Ishikawa (cell line): ENCODE measurements at regions not wholly inside any gene's neighbourhood (a gene's known extent, or its start where the extent isn't known, plus 50 kb on each side); places are given as distances from the start of the nearest gene placed in this dataset.

Source experiments
- CEBPB ChIP-seq: IDR thresholded peaks from 2 replicates; pipeline ENCODE4 v1.6.1; 2012
- CREB1 ChIP-seq: IDR thresholded peaks from 2 replicates; pipeline ENCODE4 v1.6.1; 2012; ENCODE audit warnings: low read depth
- EGR1 ChIP-seq: IDR thresholded peaks from 2 replicates; pipeline ENCODE4 v1.6.1; 2012
- EP300 ChIP-seq: IDR thresholded peaks from 2 replicates; pipeline ENCODE4 v1.6.1; 2012; ENCODE audit warnings: borderline replicate concordance
- FOXM1 ChIP-seq: IDR thresholded peaks from 2 replicates; pipeline ENCODE4 v1.6.1; 2012; ENCODE audit warnings: low read depth, borderline replicate concordance
- NFIC ChIP-seq: IDR thresholded peaks from 2 replicates; pipeline ENCODE4 v1.6.1; 2012
- RAD21 ChIP-seq: IDR thresholded peaks from 2 replicates; pipeline ENCODE4 v1.6.1; 2012; ENCODE audit warnings: low read depth
- TAF1 ChIP-seq: IDR thresholded peaks from 2 replicates; pipeline ENCODE4 v1.6.1; 2012; ENCODE audit warnings: low read depth, mild to moderate bottlenecking
- TCF12 ChIP-seq: IDR thresholded peaks from 2 replicates; pipeline ENCODE4 v1.6.1; 2012; ENCODE audit warnings: low read depth
- TEAD4 ChIP-seq: IDR thresholded peaks from 2 replicates; pipeline ENCODE4 v1.6.1; 2012
- YY1 ChIP-seq: IDR thresholded peaks from 2 replicates; pipeline ENCODE4 v1.6.1; 2012; ENCODE audit warnings: low read depth
- ZBTB7A ChIP-seq: IDR thresholded peaks from 2 replicates; pipeline ENCODE4 v1.6.1; 2012; ENCODE audit warnings: low read depth
- TF ChIP-seq, protein P1 (sequence below): IDR thresholded peaks from 2 replicates; pipeline ENCODE4 v1.6.1; 2012
- TF ChIP-seq, protein P2 (sequence below): IDR thresholded peaks from 2 replicates; pipeline ENCODE4 v1.6.1; 2012
- TF ChIP-seq, protein P3 (sequence below): IDR thresholded peaks from 2 replicates; pipeline ENCODE4 v1.6.1; 2012; ENCODE audit warnings: low read depth, mild to moderate bottlenecking

- TF ChIP-seq, protein P1, sequence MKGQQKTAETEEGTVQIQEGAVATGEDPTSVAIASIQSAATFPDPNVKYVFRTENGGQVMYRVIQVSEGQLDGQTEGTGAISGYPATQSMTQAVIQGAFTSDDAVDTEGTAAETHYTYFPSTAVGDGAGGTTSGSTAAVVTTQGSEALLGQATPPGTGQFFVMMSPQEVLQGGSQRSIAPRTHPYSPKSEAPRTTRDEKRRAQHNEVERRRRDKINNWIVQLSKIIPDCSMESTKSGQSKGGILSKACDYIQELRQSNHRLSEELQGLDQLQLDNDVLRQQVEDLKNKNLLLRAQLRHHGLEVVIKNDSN, result no peak
- TF ChIP-seq, protein P2, sequence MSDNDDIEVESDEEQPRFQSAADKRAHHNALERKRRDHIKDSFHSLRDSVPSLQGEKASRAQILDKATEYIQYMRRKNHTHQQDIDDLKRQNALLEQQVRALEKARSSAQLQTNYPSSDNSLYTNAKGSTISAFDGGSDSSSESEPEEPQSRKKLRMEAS, result no peak
Measured at GRCh38 chr7:26042237-26042636, 109.8 kb upstream of the NFE2L3 start.

DNA sequence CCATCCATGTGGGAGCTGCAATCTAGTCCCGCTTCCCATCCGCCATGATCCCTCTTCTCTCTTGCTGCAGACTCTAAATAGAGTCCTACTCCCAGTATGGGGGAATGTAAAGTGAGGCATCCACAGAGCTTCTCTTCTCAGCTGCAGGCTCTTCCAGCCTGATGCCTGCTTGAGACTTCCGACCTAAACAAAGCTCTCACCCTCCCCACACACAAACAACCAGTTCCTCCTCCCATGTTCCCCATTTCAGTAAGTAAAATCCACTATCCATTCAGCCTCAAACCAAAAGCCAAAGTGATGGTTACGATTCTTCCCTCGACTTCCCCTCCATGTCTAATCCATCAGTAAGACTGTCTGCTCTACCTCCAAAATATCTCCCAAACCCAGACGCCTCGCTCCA, 108.2 kb upstream of the NFE2L3 start:
- TF ChIP-seq NFIC (no peak), FOXM1 (no peak), TAF1 (no peak), TCF12 (no peak), ZBTB7A (no peak), YY1 (no peak)
- TF ChIP-seq, protein P2, result no peak
- TF ChIP-seq, protein P3, sequence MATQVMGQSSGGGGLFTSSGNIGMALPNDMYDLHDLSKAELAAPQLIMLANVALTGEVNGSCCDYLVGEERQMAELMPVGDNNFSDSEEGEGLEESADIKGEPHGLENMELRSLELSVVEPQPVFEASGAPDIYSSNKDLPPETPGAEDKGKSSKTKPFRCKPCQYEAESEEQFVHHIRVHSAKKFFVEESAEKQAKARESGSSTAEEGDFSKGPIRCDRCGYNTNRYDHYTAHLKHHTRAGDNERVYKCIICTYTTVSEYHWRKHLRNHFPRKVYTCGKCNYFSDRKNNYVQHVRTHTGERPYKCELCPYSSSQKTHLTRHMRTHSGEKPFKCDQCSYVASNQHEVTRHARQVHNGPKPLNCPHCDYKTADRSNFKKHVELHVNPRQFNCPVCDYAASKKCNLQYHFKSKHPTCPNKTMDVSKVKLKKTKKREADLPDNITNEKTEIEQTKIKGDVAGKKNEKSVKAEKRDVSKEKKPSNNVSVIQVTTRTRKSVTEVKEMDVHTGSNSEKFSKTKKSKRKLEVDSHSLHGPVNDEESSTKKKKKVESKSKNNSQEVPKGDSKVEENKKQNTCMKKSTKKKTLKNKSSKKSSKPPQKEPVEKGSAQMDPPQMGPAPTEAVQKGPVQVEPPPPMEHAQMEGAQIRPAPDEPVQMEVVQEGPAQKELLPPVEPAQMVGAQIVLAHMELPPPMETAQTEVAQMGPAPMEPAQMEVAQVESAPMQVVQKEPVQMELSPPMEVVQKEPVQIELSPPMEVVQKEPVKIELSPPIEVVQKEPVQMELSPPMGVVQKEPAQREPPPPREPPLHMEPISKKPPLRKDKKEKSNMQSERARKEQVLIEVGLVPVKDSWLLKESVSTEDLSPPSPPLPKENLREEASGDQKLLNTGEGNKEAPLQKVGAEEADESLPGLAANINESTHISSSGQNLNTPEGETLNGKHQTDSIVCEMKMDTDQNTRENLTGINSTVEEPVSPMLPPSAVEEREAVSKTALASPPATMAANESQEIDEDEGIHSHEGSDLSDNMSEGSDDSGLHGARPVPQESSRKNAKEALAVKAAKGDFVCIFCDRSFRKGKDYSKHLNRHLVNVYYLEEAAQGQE, result no peak
- TF ChIP-seq, protein P1, result no peak

DNA sequence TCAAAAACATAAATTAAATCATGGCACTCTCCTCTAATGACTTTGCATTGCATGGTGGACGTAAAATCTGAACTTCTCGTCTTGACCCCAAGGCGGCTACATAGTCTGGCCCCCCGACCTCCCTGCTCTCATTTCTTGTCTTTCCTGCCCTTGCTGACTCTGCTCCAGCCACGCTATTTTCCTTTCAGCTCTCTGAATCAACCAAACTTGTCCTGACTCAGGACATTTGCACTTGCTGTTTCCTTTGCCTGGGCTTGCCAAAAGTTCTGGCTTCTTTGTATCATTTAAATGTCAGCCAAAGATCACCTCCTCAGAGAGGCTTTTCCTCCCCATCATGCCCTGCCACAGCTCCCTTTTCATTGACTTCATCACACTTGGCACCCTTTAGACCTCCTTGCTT, 107.7 kb upstream of the NFE2L3 start:
- no peak for TF ChIP-seq TAF1
- no peak for TF ChIP-seq CREB1
- TF ChIP-seq TEAD4, result no peak
- TF ChIP-seq, protein P2, result no peak
- no peak for TF ChIP-seq NFIC
- TF ChIP-seq EGR1, result no peak
- TF ChIP-seq, protein P1, result no peak
- TF ChIP-seq EP300, result no peak
- no peak for TF ChIP-seq CEBPB
- no peak for TF ChIP-seq YY1
- TF ChIP-seq ZBTB7A, result no peak
- TF ChIP-seq FOXM1, result no peak
- TF ChIP-seq, protein P3, result no peak
- no peak for TF ChIP-seq RAD21
- no peak for TF ChIP-seq TCF12

DNA sequence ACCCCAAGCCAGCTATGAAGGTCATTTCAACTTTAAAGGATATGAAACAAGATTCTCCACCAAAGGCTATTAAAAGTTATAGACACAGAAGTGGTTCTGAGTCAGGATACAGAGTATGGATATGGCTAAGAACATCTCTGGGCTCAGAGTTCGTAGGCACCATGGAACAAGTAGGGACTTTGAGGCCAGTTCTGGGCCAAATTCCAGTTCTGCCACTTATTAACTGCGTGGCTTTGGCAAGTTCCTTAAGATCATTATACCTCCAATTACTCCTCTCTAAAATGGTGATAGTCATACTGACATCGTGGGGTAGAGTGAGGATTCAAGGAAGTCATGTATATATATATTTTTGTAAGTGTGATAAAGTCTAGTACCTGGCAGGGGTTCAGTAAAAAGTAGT, 105.8 kb upstream of the NFE2L3 start:
- TF ChIP-seq ZBTB7A (no peak), TEAD4 (no peak), CREB1 (no peak), YY1 (no peak), TCF12 (no peak)
- TF ChIP-seq, protein P1, result no peak

- TF ChIP-seq TCF12 (no peak), EGR1 (no peak), CREB1 (no peak), NFIC (no peak), TAF1 (no peak), TEAD4 (no peak), EP300 (no peak), CEBPB (no peak), FOXM1 (no peak), YY1 (no peak), RAD21 (no peak), ZBTB7A (no peak)
- TF ChIP-seq, protein P1, result no peak
- TF ChIP-seq, protein P3, result no peak
Measured at GRCh38 chr7:26046878-26047277, 105.1 kb upstream of the NFE2L3 start.
